ENCODE measurements at regions not wholly inside any gene's neighbourhood (a gene's known extent, or its start where the extent isn't known, plus 50 kb on each side); places are given as distances from the start of the nearest gene placed in this dataset.

DNA sequence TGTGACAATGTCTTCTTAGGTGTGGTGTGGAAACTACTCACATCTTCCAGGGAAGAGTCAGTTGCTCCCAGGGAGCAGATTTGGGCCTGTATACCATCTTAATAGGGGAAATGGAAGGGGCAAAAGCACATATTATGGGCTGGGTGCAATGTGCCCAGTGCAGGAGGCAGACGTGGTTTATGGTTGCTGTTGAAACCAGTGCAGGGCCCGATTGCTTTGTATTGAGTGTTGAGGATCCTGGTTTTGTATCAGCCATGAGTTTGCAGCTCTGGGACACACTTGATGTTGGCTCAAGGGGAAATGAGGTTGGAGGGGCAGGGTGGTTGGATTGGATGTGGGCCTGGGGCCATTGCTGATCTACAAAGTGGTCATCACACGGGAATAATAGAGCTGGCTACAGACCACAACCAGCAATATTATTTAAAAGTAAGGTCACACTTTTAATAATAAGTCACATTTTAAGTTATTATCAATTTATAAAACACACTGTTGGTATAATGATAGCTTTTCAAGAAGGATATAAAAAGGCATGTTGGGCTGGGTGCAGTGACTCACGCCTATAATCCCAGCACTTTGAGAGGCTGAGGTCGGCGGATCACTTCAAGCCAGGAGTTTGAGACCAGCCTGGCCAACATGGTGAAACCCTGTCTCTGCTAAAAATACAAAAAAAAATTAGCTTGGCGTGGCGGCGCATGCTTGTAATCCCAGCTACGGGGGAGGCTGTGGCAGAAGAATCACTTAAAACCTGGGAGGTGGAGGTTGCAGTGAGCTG lies 302.4 kb downstream of the SEC14L1 start:
- TF ChIP-seq, protein P1, sequence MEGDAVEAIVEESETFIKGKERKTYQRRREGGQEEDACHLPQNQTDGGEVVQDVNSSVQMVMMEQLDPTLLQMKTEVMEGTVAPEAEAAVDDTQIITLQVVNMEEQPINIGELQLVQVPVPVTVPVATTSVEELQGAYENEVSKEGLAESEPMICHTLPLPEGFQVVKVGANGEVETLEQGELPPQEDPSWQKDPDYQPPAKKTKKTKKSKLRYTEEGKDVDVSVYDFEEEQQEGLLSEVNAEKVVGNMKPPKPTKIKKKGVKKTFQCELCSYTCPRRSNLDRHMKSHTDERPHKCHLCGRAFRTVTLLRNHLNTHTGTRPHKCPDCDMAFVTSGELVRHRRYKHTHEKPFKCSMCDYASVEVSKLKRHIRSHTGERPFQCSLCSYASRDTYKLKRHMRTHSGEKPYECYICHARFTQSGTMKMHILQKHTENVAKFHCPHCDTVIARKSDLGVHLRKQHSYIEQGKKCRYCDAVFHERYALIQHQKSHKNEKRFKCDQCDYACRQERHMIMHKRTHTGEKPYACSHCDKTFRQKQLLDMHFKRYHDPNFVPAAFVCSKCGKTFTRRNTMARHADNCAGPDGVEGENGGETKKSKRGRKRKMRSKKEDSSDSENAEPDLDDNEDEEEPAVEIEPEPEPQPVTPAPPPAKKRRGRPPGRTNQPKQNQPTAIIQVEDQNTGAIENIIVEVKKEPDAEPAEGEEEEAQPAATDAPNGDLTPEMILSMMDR (conservative IDR thresholded peaks at IDR 0.05), result no peak
- no peak for TF ChIP-seq EZH2 (IDR thresholded peaks at IDR 0.05; ENCODE audit: low read depth)
